HAP-1 (cell line): ENCODE measurements at regions not wholly inside any gene's neighbourhood (a gene's known extent, or its start where the extent isn't known, plus 50 kb on each side); places are given as distances from the start of the nearest gene placed in this dataset.
"Not testable (repeated sequence)": the region's sequence is repeated elsewhere in the genome, so short reads cannot be mapped to it uniquely, and the experiment has no call there.

Experiments
- DNase-seq, 2 experiments: peaks; one replicate each; pipeline ENCODE4 v3.0.0-alpha.2; 2016 to 2020; ENCODE audit warnings: low spot score in 2 of 2
- H3K27me3 ChIP-seq: fragments of 250-450 bp; sonication (Bioruptor Pico); 2 replicates; pipeline ENCODE4 v1.5.1; 2020; ENCODE audit warnings: low read depth, mild to moderate bottlenecking, moderate library complexity
- H3K36me3 ChIP-seq: fragments of 250-450 bp; sonication (Bioruptor Pico); replicated peaks from 2 replicates; pipeline ENCODE4 v1.5.1; 2020; ENCODE audit warnings: mild to moderate bottlenecking
- H3K4me1 ChIP-seq: fragments of 250-450 bp; sonication (Bioruptor Pico); 2 replicates; pipeline ENCODE4 v1.5.1; 2020; ENCODE audit warnings: mild to moderate bottlenecking
- H3K4me3 ChIP-seq: fragments of 250-450 bp; sonication (Bioruptor Pico); 2 replicates; pipeline ENCODE4 v1.5.1; 2020; ENCODE audit warnings: mild to moderate bottlenecking, moderate library complexity
- H3K9me3 ChIP-seq: fragments of 250-450 bp; sonication (Bioruptor Pico); 2 replicates; pipeline ENCODE4 v1.5.1; 2020; ENCODE audit warnings: mild to moderate bottlenecking, moderate library complexity
- in situ Hi-C: fragments of 300-500 bp; cut with MboI; formaldehyde crosslinking; loops from 3 replicates; pipeline ENCODE4 v1.14.3; 2020; ENCODE audit warnings: low sequenced_read_pairs, inconsistent platforms, mixed read lengths

GRCh38 chr1:222066539-222066938 lies 324.6 kb upstream of the DUSP10 start:
- Histone ChIP-seq H3K9me3 (peaks cover 3% of the 10 kb centered on the region; the same call in 1 of the 2 replicates), H3K36me3 (no peaks in the 10 kb centered on the region), H3K4me1 (no peaks in the 10 kb centered on the region; the same call in 1 of the 2 replicates), H3K27me3 (no peaks in the 10 kb centered on the region), H3K4me3 (no peak overlapping the region)
- in situ Hi-C loops, result no loop called here
- no peak for DNase-seq

- no peak overlapping the region for H3K4me3 ChIP-seq
- in situ Hi-C loops, result no loop called here
- H3K9me3 ChIP-seq, result peaks cover 3% of the 10 kb centered on the region; the same call in 1 of the 2 replicates
- H3K36me3 ChIP-seq, result no peaks in the 10 kb centered on the region
- DNase-seq, result no peak
- H3K27me3 ChIP-seq, result no peaks in the 10 kb centered on the region
- H3K4me1 ChIP-seq, result no peaks in the 10 kb centered on the region
These were observed 323.3 kb upstream of the DUSP10 start for GRCh38 chr1:222065234-222065633.

GRCh38 chr1:222064388-222065211 lies 322.7 kb upstream of the DUSP10 start:
- Histone ChIP-seq H3K36me3 (no peaks in the 10 kb centered on the region), H3K27me3 (no peaks in the 10 kb centered on the region), H3K4me1 (no peaks in the 10 kb centered on the region), H3K4me3 (no peak overlapping the region), H3K9me3 (peaks cover 3% of the 10 kb centered on the region; the same call in 1 of the 2 replicates)
- no peak for DNase-seq
- in situ Hi-C loops, result no loop called here

GRCh38 chr1:222062640-222063039 lies 320.8 kb upstream of the DUSP10 start:
- no peak for DNase-seq
- Histone ChIP-seq H3K36me3 (no peaks in the 10 kb centered on the region), H3K27me3 (no peaks in the 10 kb centered on the region), H3K9me3 (peaks cover 3% of the 10 kb centered on the region; the same call in 1 of the 2 replicates), H3K4me3 (no peak overlapping the region), H3K4me1 (no peaks in the 10 kb centered on the region)
- in situ Hi-C loops, result no loop called here

- no peaks in the 10 kb centered on the region for H3K36me3 ChIP-seq
- H3K27me3 ChIP-seq, result no peaks in the 10 kb centered on the region
- in situ Hi-C loops, result no loop called here
- H3K4me1 ChIP-seq, result no peaks in the 10 kb centered on the region
- no peak overlapping the region for H3K4me3 ChIP-seq
- DNase-seq, result no peak
- H3K9me3 ChIP-seq, result peaks cover 3% of the 10 kb centered on the region; the same call in 1 of the 2 replicates
These were observed 319.9 kb upstream of the DUSP10 start for GRCh38 chr1:222061711-222062359.

GRCh38 chr1:222060210-222060916 lies 318.5 kb upstream of the DUSP10 start:
- H3K36me3 ChIP-seq, result no peaks in the 10 kb centered on the region
- no peaks in the 10 kb centered on the region for H3K27me3 ChIP-seq
- H3K9me3 ChIP-seq, result peaks cover 3% of the 10 kb centered on the region; the same call in 1 of the 2 replicates
- in situ Hi-C loops, result no loop called here
- H3K4me1 ChIP-seq, result no peaks in the 10 kb centered on the region
- no peak overlapping the region for H3K4me3 ChIP-seq
- DNase-seq, result no peak

- Histone ChIP-seq H3K36me3 (no peaks in the 10 kb centered on the region), H3K9me3 (no peaks in the 10 kb centered on the region), H3K4me1 (no peaks in the 10 kb centered on the region), H3K4me3 (no peak overlapping the region), H3K27me3 (no peaks in the 10 kb centered on the region)
- DNase-seq, result no peak
- in situ Hi-C loops, result no loop called here
These were observed 316.4 kb upstream of the DUSP10 start for GRCh38 chr1:222058249-222058648.

GRCh38 chr1:222057162-222057561 lies 315.3 kb upstream of the DUSP10 start:
- Histone ChIP-seq H3K36me3 (no peaks in the 10 kb centered on the region), H3K9me3 (no peaks in the 10 kb centered on the region), H3K4me1 (no peaks in the 10 kb centered on the region), H3K27me3 (no peaks in the 10 kb centered on the region), H3K4me3 (no peak overlapping the region)
- in situ Hi-C loops, result no loop called here
- DNase-seq, result no peak

GRCh38 chr1:222054416-222054815 lies 312.5 kb upstream of the DUSP10 start:
- Histone ChIP-seq H3K4me3 (no peak overlapping the region), H3K36me3 (no peaks in the 10 kb centered on the region), H3K9me3 (no peaks in the 10 kb centered on the region), H3K27me3 (no peaks in the 10 kb centered on the region), H3K4me1 (no peaks in the 10 kb centered on the region)
- in situ Hi-C loops, result no loop called here
- DNase-seq, result no peak

GRCh38 chr1:222053790-222054294 lies 312.0 kb upstream of the DUSP10 start:
- Histone ChIP-seq H3K27me3 (no peaks in the 10 kb centered on the region), H3K4me1 (no peaks in the 10 kb centered on the region), H3K36me3 (no peaks in the 10 kb centered on the region), H3K4me3 (no peak overlapping the region), H3K9me3 (no peaks in the 10 kb centered on the region)
- no peak for DNase-seq
- in situ Hi-C loops, result no loop called here

GRCh38 chr1:222051311-222051710 lies 309.4 kb upstream of the DUSP10 start:
- DNase-seq, H3K4me1 ChIP-seq, H3K9me3 ChIP-seq, in situ Hi-C loops, H3K27me3 ChIP-seq, H3K36me3 ChIP-seq, H3K4me3 ChIP-seq: not testable (repeated sequence)

- DNase-seq, H3K4me3 ChIP-seq, H3K4me1 ChIP-seq, H3K9me3 ChIP-seq, H3K27me3 ChIP-seq, H3K36me3 ChIP-seq, in situ Hi-C loops: not testable (repeated sequence)
These were observed 307.8 kb upstream of the DUSP10 start for GRCh38 chr1:222049661-222050060.

- no peak overlapping the region for H3K4me3 ChIP-seq
- in situ Hi-C loops, result no loop called here
- no peaks in the 10 kb centered on the region for H3K36me3 ChIP-seq
- no peaks in the 10 kb centered on the region for H3K27me3 ChIP-seq
- no peak for DNase-seq
- no peaks in the 10 kb centered on the region for H3K9me3 ChIP-seq
- no peaks in the 10 kb centered on the region for H3K4me1 ChIP-seq
These were observed 307.3 kb upstream of the DUSP10 start for GRCh38 chr1:222049176-222049575.
